KMS-11 (cell line): ENCODE measurements at regions not wholly inside any gene's neighbourhood (a gene's known extent, or its start where the extent isn't known, plus 50 kb on each side); places are given as distances from the start of the nearest gene placed in this dataset.

ENCODE experiments used
- H2AFZ ChIP-seq: fragments of 200-600 bp; sonication (generic); 2 replicates; pipeline ENCODE4 v1.6.1; 2016; ENCODE audit warnings: antibody characterized with exemption, mixed run types, low read depth
- H3K27ac ChIP-seq: fragments of 200-600 bp; sonication (generic); 2 replicates; pipeline ENCODE4 v1.6.1; 2016; ENCODE audit warnings: mild to moderate bottlenecking, mixed run types
- H3K27me3 ChIP-seq: fragments of 200-600 bp; sonication (generic); 2 replicates; pipeline ENCODE4 v1.6.1; 2017; ENCODE audit warnings: mild to moderate bottlenecking, low read depth, mixed run types, moderate library complexity; ENCODE audit not compliant: insufficient read depth
- H3K36me3 ChIP-seq: fragments of 200-600 bp; sonication (generic); 2 replicates; pipeline ENCODE4 v1.6.1; 2017; ENCODE audit warnings: mild to moderate bottlenecking, mixed run types; ENCODE audit not compliant: insufficient read depth
- H3K4me1 ChIP-seq: fragments of 200-600 bp; sonication (generic); 2 replicates; pipeline ENCODE4 v1.6.1; 2016; ENCODE audit warnings: mild to moderate bottlenecking, low read depth, mixed run types; ENCODE audit not compliant: poor library complexity, severe bottlenecking
- H3K4me2 ChIP-seq: fragments of 200-600 bp; sonication (generic); 2 replicates; pipeline ENCODE4 v1.7.0; 2016; ENCODE audit warnings: mild to moderate bottlenecking, mixed run types
- H3K4me3 ChIP-seq: fragments of 200-600 bp; sonication (generic); IDR thresholded peaks from 2 replicates; pipeline ENCODE4 v1.6.1; 2017; ENCODE audit warnings: low read depth, low read length, mixed read lengths; ENCODE audit not compliant: insufficient read depth
- H3K79me2 ChIP-seq: fragments of 200-600 bp; sonication (generic); 2 replicates; pipeline ENCODE4 v1.6.1; 2016; ENCODE audit warnings: low read depth, mixed run types; ENCODE audit not compliant: insufficient read depth
- H3K9ac ChIP-seq: fragments of 200-600 bp; sonication (generic); 2 replicates; pipeline ENCODE4 v1.6.1; 2016; ENCODE audit warnings: mild to moderate bottlenecking, mixed run types
- H4K20me1 ChIP-seq: fragments of 200-600 bp; sonication (generic); 2 replicates; pipeline ENCODE4 v1.6.1; 2016; ENCODE audit warnings: mild to moderate bottlenecking, mixed run types; ENCODE audit not compliant: insufficient read depth
- CTCF ChIP-seq: fragments of 200-600 bp; sonication (generic); conservative IDR thresholded peaks from 2 replicates; pipeline ENCODE4 v1.6.1; 2017; ENCODE audit warnings: low read depth, mild to moderate bottlenecking, antibody characterized with exemption, low read length, moderate library complexity, mixed read lengths

GRCh38 chr12:127649961-127650360, 617.0 kb upstream of the TMEM132C start:
- Histone ChIP-seq H3K4me2 (no peak overlapping the region), H4K20me1 (no peaks in the 10 kb centered on the region), H3K4me1 (no peaks in the 10 kb centered on the region), H3K36me3 (no peaks in the 10 kb centered on the region), H3K27me3 (no peaks in the 10 kb centered on the region), H3K27ac (no peak overlapping the region), H3K4me3 (no peak overlapping the region), H3K79me2 (no peaks in the 10 kb centered on the region), H3K9ac (no peak overlapping the region), H2AFZ (no peak overlapping the region)
- TF ChIP-seq CTCF: no peak

GRCh38 chr12:127650626-127651025, 616.3 kb upstream of the TMEM132C start:
- no peak for TF ChIP-seq CTCF
- no peak overlapping the region for H3K27ac ChIP-seq
- no peak overlapping the region for H2AFZ ChIP-seq
- H3K27me3 ChIP-seq: no peaks in the 10 kb centered on the region
- no peaks in the 10 kb centered on the region for H3K4me1 ChIP-seq
- no peak overlapping the region for H3K4me3 ChIP-seq
- H4K20me1 ChIP-seq: no peaks in the 10 kb centered on the region
- H3K9ac ChIP-seq: no peak overlapping the region
- H3K36me3 ChIP-seq: no peaks in the 10 kb centered on the region
- H3K4me2 ChIP-seq: no peak overlapping the region
- no peaks in the 10 kb centered on the region for H3K79me2 ChIP-seq

GRCh38 chr12:127652281-127652680, 614.7 kb upstream of the TMEM132C start:
- no peak overlapping the region for H3K9ac ChIP-seq
- H3K27me3 ChIP-seq: no peaks in the 10 kb centered on the region
- H3K36me3 ChIP-seq: no peaks in the 10 kb centered on the region
- no peak for TF ChIP-seq CTCF
- no peak overlapping the region for H2AFZ ChIP-seq
- H4K20me1 ChIP-seq: no peaks in the 10 kb centered on the region
- no peaks in the 10 kb centered on the region for H3K79me2 ChIP-seq
- no peak overlapping the region for H3K4me3 ChIP-seq
- no peaks in the 10 kb centered on the region for H3K4me1 ChIP-seq
- no peak overlapping the region for H3K27ac ChIP-seq
- no peak overlapping the region for H3K4me2 ChIP-seq

- H3K79me2 ChIP-seq: no peaks in the 10 kb centered on the region
- no peaks in the 10 kb centered on the region for H4K20me1 ChIP-seq
- H3K4me2 ChIP-seq: no peak overlapping the region
- no peaks in the 10 kb centered on the region for H3K36me3 ChIP-seq
- H3K4me1 ChIP-seq: no peaks in the 10 kb centered on the region
- no peak overlapping the region for H3K9ac ChIP-seq
- no peak for TF ChIP-seq CTCF
- no peak overlapping the region for H2AFZ ChIP-seq
- no peaks in the 10 kb centered on the region for H3K27me3 ChIP-seq
- no peak overlapping the region for H3K4me3 ChIP-seq
- no peak overlapping the region for H3K27ac ChIP-seq
Observed at GRCh38 chr12:127654383-127654985, 612.5 kb upstream of the TMEM132C start.
